ENCODE measurements at regions not wholly inside any gene's neighbourhood (a gene's known extent, or its start where the extent isn't known, plus 50 kb on each side); places are given as distances from the start of the nearest gene placed in this dataset.

DNA sequence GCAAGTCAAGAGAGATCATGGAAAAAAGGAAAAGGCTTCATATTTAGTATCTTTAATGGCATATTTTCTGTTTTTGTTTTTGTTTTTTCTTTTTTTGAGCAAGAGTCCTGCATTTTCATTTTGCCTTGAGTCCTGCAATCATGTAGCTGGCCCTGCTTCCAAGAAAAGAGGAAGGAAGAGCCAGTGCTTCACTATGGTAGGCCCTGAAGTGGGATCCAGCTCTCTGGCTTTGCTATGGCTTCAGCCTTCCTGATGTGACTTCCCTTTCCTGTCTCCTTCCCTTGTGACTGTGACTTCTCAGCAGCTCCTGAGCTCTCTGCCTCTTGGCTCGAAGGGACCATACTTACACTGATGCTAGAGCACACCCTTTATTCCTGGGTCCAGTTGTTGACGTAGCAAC is 512.3 kb downstream of the INHBA start:
- H3K4me3 Mint-ChIP-seq, result no peak overlapping the region
- no peak for DNase-seq (ENCODE audit: low spot score)
- H3K9me3 Mint-ChIP-seq, result no peaks in the 10 kb centered on the region
- H3K27ac Mint-ChIP-seq, result no peak overlapping the region
- no peaks in the 10 kb centered on the region for H3K4me1 Mint-ChIP-seq (ENCODE audit: low read depth)
- H3K36me3 Mint-ChIP-seq (ENCODE audit: low read depth), result no peaks in the 10 kb centered on the region
- no peaks in the 10 kb centered on the region for H3K27me3 Mint-ChIP-seq (ENCODE audit: low read depth)

- DNase-seq (ENCODE audit: low spot score), result no peak
- Mint-ChIP-seq H3K27ac (no peak overlapping the region), H3K4me1 (ENCODE audit: low read depth) (no peaks in the 10 kb centered on the region), H3K4me3 (no peak overlapping the region), H3K9me3 (peaks cover 4% of the 10 kb centered on the region), H3K27me3 (ENCODE audit: low read depth) (no peaks in the 10 kb centered on the region), H3K36me3 (ENCODE audit: low read depth) (no peaks in the 10 kb centered on the region)
These were observed 513.0 kb downstream of the INHBA start for GRCh38 chr7:41189866-41190265.

DNA sequence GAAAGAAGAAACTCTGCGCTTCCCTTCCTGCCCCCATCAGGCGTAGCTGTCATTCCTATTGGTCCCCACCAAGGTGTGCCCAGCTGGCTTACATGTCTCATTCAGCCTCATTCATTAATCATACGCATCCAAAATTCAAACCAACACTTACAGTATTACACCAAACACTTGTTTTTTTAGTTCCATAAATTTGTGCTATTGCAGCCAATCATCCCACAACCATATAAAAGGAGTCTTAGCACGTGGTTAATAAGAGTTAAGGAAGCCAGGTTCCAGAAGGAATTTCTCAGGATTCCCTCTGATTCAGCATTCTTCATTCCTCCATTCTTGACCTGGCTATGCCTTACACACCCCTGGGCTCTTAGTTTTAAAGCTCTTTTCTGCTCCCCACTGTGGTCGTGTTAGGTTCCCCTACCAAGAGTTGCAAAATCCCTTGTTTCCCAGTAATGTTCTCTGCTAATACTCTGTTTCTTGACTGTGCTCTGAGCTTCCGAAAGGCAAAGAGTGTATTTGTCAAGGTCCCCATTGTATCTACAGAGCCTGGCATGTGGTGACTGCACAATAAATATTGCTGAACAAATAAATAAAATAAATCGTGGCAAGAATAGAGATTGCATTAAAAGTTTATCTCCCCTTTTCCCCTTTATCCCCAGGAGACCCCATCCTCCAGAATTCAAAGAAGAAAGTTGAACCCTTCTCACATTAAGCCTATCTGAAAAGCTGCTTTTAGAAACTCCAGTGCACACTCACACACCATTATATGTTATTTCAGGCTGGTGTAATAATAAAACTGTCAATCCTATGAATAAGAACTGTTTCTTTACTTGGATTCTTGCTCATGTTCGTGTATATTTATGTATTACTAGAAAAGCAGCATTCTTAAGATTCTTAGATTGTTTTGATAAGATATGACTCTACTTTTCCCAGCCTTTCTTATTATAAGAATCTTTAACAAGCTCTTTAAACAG is 514.4 kb downstream of the INHBA start:
- H3K36me3 Mint-ChIP-seq (ENCODE audit: low read depth), result no peaks in the 10 kb centered on the region
- no peak for DNase-seq (ENCODE audit: low spot score)
- H3K27ac Mint-ChIP-seq, result no peak overlapping the region
- H3K4me1 Mint-ChIP-seq (ENCODE audit: low read depth), result no peaks in the 10 kb centered on the region
- H3K27me3 Mint-ChIP-seq (ENCODE audit: low read depth), result no peaks in the 10 kb centered on the region
- peaks cover 4% of the 10 kb centered on the region for H3K9me3 Mint-ChIP-seq
- no peak overlapping the region for H3K4me3 Mint-ChIP-seq

- peaks cover 4% of the 10 kb centered on the region for H3K9me3 Mint-ChIP-seq
- no peaks in the 10 kb centered on the region for H3K4me1 Mint-ChIP-seq (ENCODE audit: low read depth)
These were observed 515.6 kb downstream of the INHBA start for GRCh38 chr7:41187322-41187721.

GRCh38 chr7:41185851-41186250 is 517.0 kb downstream of the INHBA start:
- Mint-ChIP-seq H3K27me3 (ENCODE audit: low read depth) (no peaks in the 10 kb centered on the region), H3K4me3 (no peak overlapping the region), H3K36me3 (ENCODE audit: low read depth) (no peaks in the 10 kb centered on the region), H3K27ac (no peak overlapping the region), H3K4me1 (ENCODE audit: low read depth) (no peaks in the 10 kb centered on the region), H3K9me3 (peaks cover 4% of the 10 kb centered on the region)
- DNase-seq (ENCODE audit: low spot score), result no peak

More at GRCh38 chr7:41187322-41187721, 515.6 kb downstream of the INHBA start:
- no peak overlapping the region for H3K4me3 Mint-ChIP-seq
- H3K36me3 Mint-ChIP-seq (ENCODE audit: low read depth), result no peaks in the 10 kb centered on the region
- DNase-seq (ENCODE audit: low spot score), result no peak
- no peak overlapping the region for H3K27ac Mint-ChIP-seq
- no peaks in the 10 kb centered on the region for H3K27me3 Mint-ChIP-seq (ENCODE audit: low read depth)

DNA sequence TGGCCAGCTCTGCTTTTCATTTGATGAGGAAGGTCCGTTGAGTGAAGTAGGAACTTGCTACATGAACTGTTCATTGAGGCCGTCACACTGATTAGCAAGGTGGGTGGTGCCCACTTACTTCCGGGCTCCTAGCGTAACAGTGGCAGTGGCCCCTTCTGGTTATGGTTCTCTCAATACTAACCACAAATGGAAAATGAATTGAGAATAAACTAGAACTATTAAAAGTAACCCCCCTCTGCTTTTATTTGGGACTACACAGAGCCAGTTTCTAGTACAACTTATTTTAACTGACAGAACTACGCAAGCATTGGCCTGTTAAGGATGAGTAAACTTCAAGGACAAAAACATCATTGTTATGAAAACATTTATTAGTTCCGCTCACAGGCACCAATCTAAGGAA is 519.1 kb downstream of the INHBA start:
- H3K27ac Mint-ChIP-seq, result no peak overlapping the region
- no peaks in the 10 kb centered on the region for H3K4me1 Mint-ChIP-seq (ENCODE audit: low read depth)

DNA sequence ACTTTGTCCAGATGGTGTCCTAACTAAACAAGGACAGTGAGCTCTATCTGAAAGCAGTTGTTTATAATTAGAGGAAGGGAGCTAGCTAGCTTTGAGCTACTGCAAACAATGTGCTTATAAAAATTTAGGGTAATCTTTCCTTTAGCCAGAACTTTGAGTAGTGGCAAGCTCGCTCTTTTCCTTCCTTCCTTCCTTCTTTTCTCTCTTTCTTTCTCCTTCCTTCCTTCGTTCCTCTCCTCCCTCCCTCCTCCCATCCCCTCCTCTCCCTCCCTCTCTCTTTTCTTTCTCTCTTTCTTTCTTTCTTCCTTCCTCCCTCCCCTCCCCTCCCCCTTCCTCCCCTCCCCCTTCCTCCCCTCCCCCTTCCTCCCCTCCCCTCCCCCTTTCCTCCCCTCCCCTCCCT is 520.1 kb downstream of the INHBA start:
- Mint-ChIP-seq H3K4me3 (no peak overlapping the region), H3K36me3 (ENCODE audit: low read depth) (no peaks in the 10 kb centered on the region), H3K27ac (no peak overlapping the region), H3K4me1 (ENCODE audit: low read depth) (no peaks in the 10 kb centered on the region), H3K27me3 (ENCODE audit: low read depth) (no peaks in the 10 kb centered on the region), H3K9me3 (peaks cover 4% of the 10 kb centered on the region)
- DNase-seq (ENCODE audit: low spot score), result no peak

More for the DNA sequence above, 519.1 kb downstream of the INHBA start:
- Mint-ChIP-seq H3K27me3 (ENCODE audit: low read depth) (no peaks in the 10 kb centered on the region), H3K4me3 (no peak overlapping the region), H3K36me3 (ENCODE audit: low read depth) (no peaks in the 10 kb centered on the region), H3K9me3 (peaks cover 4% of the 10 kb centered on the region)
- no peak for DNase-seq (ENCODE audit: low spot score)

GRCh38 chr7:41175435-41175834 is 527.5 kb downstream of the INHBA start:
- no peaks in the 10 kb centered on the region for H3K36me3 Mint-ChIP-seq (ENCODE audit: low read depth)
- H3K4me3 Mint-ChIP-seq, result no peak overlapping the region
- H3K4me1 Mint-ChIP-seq (ENCODE audit: low read depth), result no peaks in the 10 kb centered on the region
- peaks cover 6% of the 10 kb centered on the region for H3K9me3 Mint-ChIP-seq
- no peaks in the 10 kb centered on the region for H3K27me3 Mint-ChIP-seq (ENCODE audit: low read depth)
- no peak overlapping the region for H3K27ac Mint-ChIP-seq
- no peak for DNase-seq (ENCODE audit: low spot score)

GRCh38 chr7:41174521-41174920 is 528.4 kb downstream of the INHBA start:
- Mint-ChIP-seq H3K4me3 (no peak overlapping the region), H3K27me3 (ENCODE audit: low read depth) (no peaks in the 10 kb centered on the region), H3K36me3 (ENCODE audit: low read depth) (no peaks in the 10 kb centered on the region), H3K9me3 (peaks cover 9% of the 10 kb centered on the region), H3K4me1 (ENCODE audit: low read depth) (no peaks in the 10 kb centered on the region), H3K27ac (no peak overlapping the region)
- DNase-seq (ENCODE audit: low spot score), result no peak

GRCh38 chr7:41170466-41170865 is 532.4 kb downstream of the INHBA start:
- H3K27me3 Mint-ChIP-seq (ENCODE audit: low read depth), result no peaks in the 10 kb centered on the region
- H3K4me1 Mint-ChIP-seq (ENCODE audit: low read depth), result no peaks in the 10 kb centered on the region

GRCh38 chr7:41169317-41169716 is 533.6 kb downstream of the INHBA start:
- no peak for DNase-seq (ENCODE audit: low spot score)
- H3K4me3 Mint-ChIP-seq, result no peak overlapping the region
- H3K9me3 Mint-ChIP-seq, result peaks cover 3% of the 10 kb centered on the region
- H3K36me3 Mint-ChIP-seq (ENCODE audit: low read depth), result no peaks in the 10 kb centered on the region
- H3K27me3 Mint-ChIP-seq (ENCODE audit: low read depth), result no peaks in the 10 kb centered on the region
- no peaks in the 10 kb centered on the region for H3K4me1 Mint-ChIP-seq (ENCODE audit: low read depth)
- no peak overlapping the region for H3K27ac Mint-ChIP-seq

More at GRCh38 chr7:41170466-41170865, 532.4 kb downstream of the INHBA start:
- Mint-ChIP-seq H3K9me3 (peaks cover 5% of the 10 kb centered on the region), H3K27ac (no peak overlapping the region), H3K36me3 (ENCODE audit: low read depth) (no peaks in the 10 kb centered on the region), H3K4me3 (no peak overlapping the region)
- no peak for DNase-seq (ENCODE audit: low spot score)

GRCh38 chr7:41167836-41168235 is 535.1 kb downstream of the INHBA start:
- Mint-ChIP-seq H3K9me3 (peaks cover 3% of the 10 kb centered on the region), H3K27ac (no peak overlapping the region), H3K4me3 (no peak overlapping the region), H3K4me1 (ENCODE audit: low read depth) (no peaks in the 10 kb centered on the region), H3K27me3 (ENCODE audit: low read depth) (no peaks in the 10 kb centered on the region), H3K36me3 (ENCODE audit: low read depth) (no peaks in the 10 kb centered on the region)
- DNase-seq (ENCODE audit: low spot score), result no peak

DNA sequence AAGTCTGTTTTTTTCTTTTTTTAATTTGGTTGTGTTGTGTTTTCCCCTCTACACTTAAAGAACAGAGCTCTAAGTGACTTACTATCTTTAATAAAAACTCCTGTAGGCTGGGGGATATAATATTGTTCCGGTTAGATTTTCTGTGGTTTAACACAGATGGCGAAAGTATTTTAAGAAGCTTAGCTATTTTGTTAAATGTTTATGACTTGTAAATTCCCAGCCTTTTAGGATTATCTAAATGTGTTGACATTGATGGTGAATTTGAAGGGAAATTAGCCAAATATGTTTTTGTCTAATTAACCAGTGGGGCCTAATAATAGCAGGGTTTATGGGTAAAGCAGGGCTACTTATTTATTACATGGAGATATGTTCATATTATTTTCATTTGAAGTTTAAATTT is 538.5 kb downstream of the INHBA start:
- Mint-ChIP-seq H3K9me3 (peaks cover 3% of the 10 kb centered on the region), H3K36me3 (ENCODE audit: low read depth) (no peaks in the 10 kb centered on the region), H3K4me3 (no peak overlapping the region), H3K27me3 (ENCODE audit: low read depth) (no peaks in the 10 kb centered on the region), H3K4me1 (ENCODE audit: low read depth) (no peaks in the 10 kb centered on the region), H3K27ac (no peak overlapping the region)
- no peak for DNase-seq (ENCODE audit: low spot score)

DNA sequence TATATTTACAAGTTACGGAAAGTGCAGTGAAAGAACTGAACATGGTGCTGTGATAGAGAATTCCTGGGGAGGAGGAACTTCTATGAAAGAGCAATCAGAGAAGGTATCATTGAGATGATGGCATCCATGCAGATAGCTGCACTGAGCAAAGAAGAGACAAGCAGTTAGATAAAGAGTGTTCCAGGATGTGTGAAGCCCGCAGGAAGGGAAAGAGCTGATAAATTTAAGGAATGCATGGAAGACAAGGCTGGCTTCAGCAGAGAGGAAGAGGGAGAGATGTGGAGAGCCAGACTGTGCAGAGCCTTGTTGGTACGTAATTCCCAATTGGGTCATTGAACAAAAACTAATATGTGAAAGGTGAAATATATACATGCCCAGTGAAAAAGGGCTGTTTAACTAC is 538.9 kb downstream of the INHBA start:
- no peak overlapping the region for H3K4me3 Mint-ChIP-seq
- no peaks in the 10 kb centered on the region for H3K36me3 Mint-ChIP-seq (ENCODE audit: low read depth)
- H3K9me3 Mint-ChIP-seq, result peaks cover 3% of the 10 kb centered on the region
- H3K27me3 Mint-ChIP-seq (ENCODE audit: low read depth), result no peaks in the 10 kb centered on the region
- H3K4me1 Mint-ChIP-seq (ENCODE audit: low read depth), result no peaks in the 10 kb centered on the region
- no peak for DNase-seq (ENCODE audit: low spot score)
- no peak overlapping the region for H3K27ac Mint-ChIP-seq

DNA sequence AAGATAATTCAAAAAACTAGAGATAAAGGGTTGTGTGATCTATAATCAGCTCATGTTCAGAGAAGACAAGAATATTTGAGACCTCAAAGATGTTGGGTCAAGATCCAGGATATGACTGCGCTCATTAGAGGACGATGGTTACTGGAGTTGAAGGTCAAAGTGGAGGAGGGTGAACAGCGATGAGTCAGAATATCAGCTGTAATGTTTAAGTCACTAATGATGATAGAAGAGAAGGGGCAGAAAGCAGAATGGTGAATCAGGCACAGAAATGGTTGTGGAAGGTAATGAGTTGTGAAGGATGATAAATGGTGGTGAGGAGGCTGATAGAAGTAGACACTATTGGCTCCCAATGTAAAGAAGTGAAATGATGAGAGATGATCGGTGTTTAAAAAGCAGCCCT is 540.3 kb downstream of the INHBA start:
- no peak overlapping the region for H3K4me3 Mint-ChIP-seq
- no peak for DNase-seq (ENCODE audit: low spot score)
- H3K27ac Mint-ChIP-seq, result no peak overlapping the region
- H3K27me3 Mint-ChIP-seq (ENCODE audit: low read depth), result no peaks in the 10 kb centered on the region
- H3K36me3 Mint-ChIP-seq (ENCODE audit: low read depth), result no peaks in the 10 kb centered on the region
- no peaks in the 10 kb centered on the region for H3K4me1 Mint-ChIP-seq (ENCODE audit: low read depth)
- H3K9me3 Mint-ChIP-seq, result peaks cover 3% of the 10 kb centered on the region
